GM12874 (cell line): ENCODE measurements at regions not wholly inside any gene's neighbourhood (a gene's known extent, or its start where the extent isn't known, plus 50 kb on each side); places are given as distances from the start of the nearest gene placed in this dataset.

ENCODE experiments used
- TF ChIP-seq, protein P1 (sequence below): IDR thresholded peaks from 2 replicates; pipeline ENCODE4 v1.5.1; 2011; ENCODE audit warnings: low read depth, mild to moderate bottlenecking, control low read depth, low read length, moderate library complexity; ENCODE audit not compliant: insufficient read depth

- TF ChIP-seq, protein P1, sequence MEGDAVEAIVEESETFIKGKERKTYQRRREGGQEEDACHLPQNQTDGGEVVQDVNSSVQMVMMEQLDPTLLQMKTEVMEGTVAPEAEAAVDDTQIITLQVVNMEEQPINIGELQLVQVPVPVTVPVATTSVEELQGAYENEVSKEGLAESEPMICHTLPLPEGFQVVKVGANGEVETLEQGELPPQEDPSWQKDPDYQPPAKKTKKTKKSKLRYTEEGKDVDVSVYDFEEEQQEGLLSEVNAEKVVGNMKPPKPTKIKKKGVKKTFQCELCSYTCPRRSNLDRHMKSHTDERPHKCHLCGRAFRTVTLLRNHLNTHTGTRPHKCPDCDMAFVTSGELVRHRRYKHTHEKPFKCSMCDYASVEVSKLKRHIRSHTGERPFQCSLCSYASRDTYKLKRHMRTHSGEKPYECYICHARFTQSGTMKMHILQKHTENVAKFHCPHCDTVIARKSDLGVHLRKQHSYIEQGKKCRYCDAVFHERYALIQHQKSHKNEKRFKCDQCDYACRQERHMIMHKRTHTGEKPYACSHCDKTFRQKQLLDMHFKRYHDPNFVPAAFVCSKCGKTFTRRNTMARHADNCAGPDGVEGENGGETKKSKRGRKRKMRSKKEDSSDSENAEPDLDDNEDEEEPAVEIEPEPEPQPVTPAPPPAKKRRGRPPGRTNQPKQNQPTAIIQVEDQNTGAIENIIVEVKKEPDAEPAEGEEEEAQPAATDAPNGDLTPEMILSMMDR, result no peak
Observed at GRCh38 chr13:30030141-30030750, 179.8 kb upstream of the UBL3 start.

- TF ChIP-seq, protein P1, result no peak
Observed at GRCh38 chr13:30027569-30028455, 177.4 kb upstream of the UBL3 start.

DNA sequence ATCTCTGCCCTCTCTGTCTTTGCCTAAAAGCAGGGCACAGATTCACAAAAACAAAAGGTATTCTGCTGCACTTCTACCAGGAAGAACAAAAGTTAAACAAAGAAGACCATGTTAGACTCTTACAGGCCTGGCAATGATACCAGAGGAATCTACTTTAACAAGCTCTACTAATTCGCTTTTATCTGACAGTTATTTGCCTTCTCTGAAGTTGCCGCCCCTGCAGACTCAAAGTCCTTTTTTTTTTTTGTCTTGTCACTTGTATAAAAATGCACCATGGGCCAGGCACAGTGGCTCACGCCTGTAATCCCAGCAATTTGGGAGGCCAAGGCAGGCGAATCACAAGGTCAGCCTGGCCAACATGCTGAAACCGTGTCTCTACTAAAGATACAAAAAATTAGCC is 176.5 kb upstream of the UBL3 start:
- TF ChIP-seq, protein P1, result no peak

GRCh38 chr13:30026093-30026492 is 175.7 kb upstream of the UBL3 start:
- TF ChIP-seq, protein P1, result no peak

DNA sequence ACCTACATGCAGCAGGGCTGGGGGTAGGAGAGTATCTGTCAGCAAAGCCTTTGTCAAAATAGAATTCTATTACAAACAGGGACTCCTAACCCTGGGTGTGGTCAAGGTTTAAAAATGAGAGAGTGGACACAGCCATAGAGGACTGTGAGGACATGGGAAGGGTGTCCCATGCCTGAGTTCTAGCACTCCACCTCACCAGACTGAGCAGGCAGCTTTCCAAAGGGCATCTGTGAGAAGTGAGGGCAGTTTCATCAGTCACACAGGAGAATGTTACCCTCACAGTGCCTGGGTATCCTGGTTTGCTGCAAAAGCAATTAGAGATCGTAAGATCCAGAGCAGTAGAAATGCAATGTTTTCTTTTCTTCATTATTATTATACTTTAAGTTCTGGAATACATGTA is 174.9 kb upstream of the UBL3 start:
- TF ChIP-seq, protein P1, result no peak

- TF ChIP-seq, protein P1, result no peak
Observed at GRCh38 chr13:30024125-30024865, 173.9 kb upstream of the UBL3 start.

GRCh38 chr13:30023196-30023895 is 172.9 kb upstream of the UBL3 start:
- TF ChIP-seq, protein P1, result no peak
